Left ventricle myocardium inferior (tissue), 1 donor: ENCODE measurements at regions not wholly inside any gene's neighbourhood (a gene's known extent, or its start where the extent isn't known, plus 50 kb on each side); places are given as distances from the start of the nearest gene placed in this dataset.
"Not testable (repeated sequence)": the region's sequence is repeated elsewhere in the genome, so short reads cannot be mapped to it uniquely, and the experiment has no call there.

Experiments
- DNase-seq: peaks from one replicate; pipeline ENCODE4 v3.0.0-alpha.2; 2020
- H3K27ac ChIP-seq: fragments of 200-600 bp; replicated peaks from 2 replicates; pipeline ENCODE4 v1.8.0; 2021
- H3K27me3 ChIP-seq: fragments of 200-600 bp; 2 replicates; pipeline ENCODE4 v1.8.0; 2021; ENCODE audit warnings: low read depth
- H3K36me3 ChIP-seq: fragments of 200-600 bp; 2 replicates; pipeline ENCODE4 v1.8.0; 2021
- H3K4me1 ChIP-seq: fragments of 200-600 bp; 2 replicates; pipeline ENCODE4 v1.8.0; 2021
- H3K4me3 ChIP-seq: fragments of 200-600 bp; 2 replicates; pipeline ENCODE4 v1.8.0; 2021; ENCODE audit warnings: mild to moderate bottlenecking, moderate library complexity
- H3K9me3 ChIP-seq: fragments of 200-600 bp; replicated peaks from 2 replicates; pipeline ENCODE4 v1.8.0; 2021
- CTCF ChIP-seq: fragments of 200-600 bp; IDR thresholded peaks from 2 replicates; pipeline ENCODE4 v1.8.0; 2021; ENCODE audit warnings: antibody characterized with exemption, mild to moderate bottlenecking, borderline replicate concordance
- intact Hi-C: fragments of 100-400 bp; cut with micrococcal nuclease; formaldehyde crosslinking; loops from one replicate; pipeline ENCODE4 v1.11.0; 2022
- donor health status: DM: no; HTN: yes; CAD: no; lungs with severe emphysema.

- peaks cover 22% of the 10 kb centered on the region for H3K4me1 ChIP-seq
- TF ChIP-seq CTCF = no peak
- H3K27ac ChIP-seq = no peak overlapping the region
- intact Hi-C loops = no loop called here
- no peaks in the 10 kb centered on the region for H3K27me3 ChIP-seq
- H3K36me3 ChIP-seq = no peaks in the 10 kb centered on the region
- no peak for DNase-seq
- no peaks in the 10 kb centered on the region for H3K9me3 ChIP-seq
- no peak overlapping the region for H3K4me3 ChIP-seq
Measured at GRCh38 chr22:40094485-40094884, 83.2 kb upstream of the TNRC6B start.

GRCh38 chr22:40099887-40100286 lies 77.8 kb upstream of the TNRC6B start:
- H3K27me3 ChIP-seq, intact Hi-C loops, H3K9me3 ChIP-seq, DNase-seq, H3K27ac ChIP-seq, H3K36me3 ChIP-seq, H3K4me3 ChIP-seq: not testable (repeated sequence)
- H3K4me1 ChIP-seq = peaks cover 18% of the 10 kb centered on the region

GRCh38 chr22:40105755-40106154 lies 72.0 kb upstream of the TNRC6B start:
- Histone ChIP-seq H3K27me3 (no peaks in the 10 kb centered on the region), H3K36me3 (no peaks in the 10 kb centered on the region), H3K27ac (no peak overlapping the region), H3K9me3 (no peaks in the 10 kb centered on the region), H3K4me1 (peaks cover 47% of the 10 kb centered on the region), H3K4me3 (no peak overlapping the region)
- TF ChIP-seq CTCF = no peak
- DNase-seq = no peak
- intact Hi-C loops = no loop called here

- Histone ChIP-seq H3K27ac (peak overlapping the region; percentile 63), H3K4me3 (peak overlapping the region; percentile 49), H3K27me3 (no peaks in the 10 kb centered on the region), H3K36me3 (no peaks in the 10 kb centered on the region), H3K9me3 (no peaks in the 10 kb centered on the region), H3K4me1 (peaks cover 49% of the 10 kb centered on the region)
- no peak for DNase-seq
- intact Hi-C loops = no loop called here
- no peak for TF ChIP-seq CTCF
Measured at GRCh38 chr22:40107244-40107643, 70.5 kb upstream of the TNRC6B start.

- intact Hi-C loops = no loop called here
- no peak for TF ChIP-seq CTCF
- no peaks in the 10 kb centered on the region for H3K36me3 ChIP-seq
- H3K9me3 ChIP-seq = no peaks in the 10 kb centered on the region
- H3K4me1 ChIP-seq = peaks cover 51% of the 10 kb centered on the region
- no peaks in the 10 kb centered on the region for H3K27me3 ChIP-seq
- H3K27ac ChIP-seq = peak overlapping the region; percentile 63
- H3K4me3 ChIP-seq = peak overlapping the region; percentile 49
- DNase-seq = no peak
Measured at GRCh38 chr22:40107851-40108378, 69.8 kb upstream of the TNRC6B start.

- TF ChIP-seq CTCF = no peak
- H3K4me1 ChIP-seq = peaks cover 56% of the 10 kb centered on the region
- no peaks in the 10 kb centered on the region for H3K9me3 ChIP-seq
- no peaks in the 10 kb centered on the region for H3K36me3 ChIP-seq
- DNase-seq = no peak
- H3K27ac ChIP-seq = peak overlapping the region; percentile 63
- intact Hi-C loops = no loop called here
- no peaks in the 10 kb centered on the region for H3K27me3 ChIP-seq
- peak overlapping the region; percentile 49 for H3K4me3 ChIP-seq
Measured at GRCh38 chr22:40108396-40108795, 69.3 kb upstream of the TNRC6B start.

GRCh38 chr22:40108926-40109325 lies 68.8 kb upstream of the TNRC6B start:
- H3K27me3 ChIP-seq, H3K36me3 ChIP-seq, DNase-seq, H3K27ac ChIP-seq, H3K4me3 ChIP-seq, intact Hi-C loops, H3K9me3 ChIP-seq: not testable (repeated sequence)
- H3K4me1 ChIP-seq = peaks cover 61% of the 10 kb centered on the region
